GM12872 (cell line): ENCODE measurements at regions not wholly inside any gene's neighbourhood (a gene's known extent, or its start where the extent isn't known, plus 50 kb on each side); places are given as distances from the start of the nearest gene placed in this dataset.

ENCODE experiments used
- CTCF ChIP-seq: IDR thresholded peaks from 3 replicates; pipeline ENCODE4 v1.5.1; 2011; ENCODE audit warnings: low read depth, mild to moderate bottlenecking, low read length, moderate library complexity; ENCODE audit not compliant: insufficient read depth

- no peak for TF ChIP-seq CTCF
Observed at GRCh38 chr6:10223841-10224240, 191.0 kb downstream of the TFAP2A start.

GRCh38 chr6:10221178-10221577 lies 193.7 kb downstream of the TFAP2A start:
- no peak for TF ChIP-seq CTCF

- no peak for TF ChIP-seq CTCF
Observed at GRCh38 chr6:10219510-10219909, 195.4 kb downstream of the TFAP2A start.

GRCh38 chr6:10217111-10217510 lies 197.8 kb downstream of the TFAP2A start:
- no peak for TF ChIP-seq CTCF

GRCh38 chr6:10215326-10216110 lies 199.4 kb downstream of the TFAP2A start:
- no peak for TF ChIP-seq CTCF

GRCh38 chr6:10210052-10210451 lies 204.8 kb downstream of the TFAP2A start:
- no peak for TF ChIP-seq CTCF

- no peak for TF ChIP-seq CTCF
Observed at GRCh38 chr6:10205892-10206291, 209.0 kb downstream of the TFAP2A start.
